Glomerular endothelial cell (primary cell): ENCODE measurements at regions not wholly inside any gene's neighbourhood (a gene's known extent, or its start where the extent isn't known, plus 50 kb on each side); places are given as distances from the start of the nearest gene placed in this dataset.
"Not testable (repeated sequence)": the region's sequence is repeated elsewhere in the genome, so short reads cannot be mapped to it uniquely, and the experiment has no call there.

Experiments used
- DNase-seq: peaks from one replicate; pipeline ENCODE4 v3.0.0-alpha.2; 2011; ENCODE audit warnings: low read depth, low spot score; ENCODE audit errors: extremely low read depth

- DNase-seq: no peak
Observed at GRCh38 chr11:95412074-95412473, 181.1 kb upstream of the SESN3 start.

GRCh38 chr11:95410707-95411106 is 179.7 kb upstream of the SESN3 start:
- not testable (repeated sequence) for DNase-seq

GRCh38 chr11:95406271-95406670 is 175.3 kb upstream of the SESN3 start:
- no peak for DNase-seq

- DNase-seq: no peak
Observed at GRCh38 chr11:95404370-95404769, 173.4 kb upstream of the SESN3 start.

GRCh38 chr11:95398437-95399112 is 167.6 kb upstream of the SESN3 start:
- no peak for DNase-seq

- DNase-seq: no peak
Observed at GRCh38 chr11:95392644-95393043, 161.6 kb upstream of the SESN3 start.

- DNase-seq: no peak
Observed at GRCh38 chr11:95389427-95389826, 158.4 kb upstream of the SESN3 start.

GRCh38 chr11:95388086-95388485 is 157.1 kb upstream of the SESN3 start:
- DNase-seq: no peak

GRCh38 chr11:95387325-95387724 is 156.3 kb upstream of the SESN3 start:
- DNase-seq: no peak

- no peak for DNase-seq
Observed at GRCh38 chr11:95385577-95385976, 154.6 kb upstream of the SESN3 start.

- no peak for DNase-seq
Observed at GRCh38 chr11:95379479-95379878, 148.5 kb upstream of the SESN3 start.

- DNase-seq: no peak
Observed at GRCh38 chr11:95378789-95379188, 147.8 kb upstream of the SESN3 start.

GRCh38 chr11:95378111-95378510 is 147.1 kb upstream of the SESN3 start:
- no peak for DNase-seq

- DNase-seq: no peak
Observed at GRCh38 chr11:95375886-95376285, 144.9 kb upstream of the SESN3 start.

- DNase-seq: no peak
Observed at GRCh38 chr11:95375451-95375850, 144.4 kb upstream of the SESN3 start.

- DNase-seq: no peak
Observed at GRCh38 chr11:95374105-95374504, 143.1 kb upstream of the SESN3 start.

GRCh38 chr11:95373241-95373640 is 142.2 kb upstream of the SESN3 start:
- DNase-seq: no peak

GRCh38 chr11:95372097-95372656 is 141.2 kb upstream of the SESN3 start:
- no peak for DNase-seq

GRCh38 chr11:95371153-95371552 is 140.2 kb upstream of the SESN3 start:
- DNase-seq: no peak

- no peak for DNase-seq
Observed at GRCh38 chr11:95367726-95368125, 136.7 kb upstream of the SESN3 start.

GRCh38 chr11:95365348-95365747 is 134.3 kb upstream of the SESN3 start:
- no peak for DNase-seq

- no peak for DNase-seq
Observed at GRCh38 chr11:95364324-95365295, 133.6 kb upstream of the SESN3 start.
